ENCODE measurements at regions not wholly inside any gene's neighbourhood (a gene's known extent, or its start where the extent isn't known, plus 50 kb on each side); places are given as distances from the start of the nearest gene placed in this dataset.
"Not testable (repeated sequence)": the region's sequence is repeated elsewhere in the genome, so short reads cannot be mapped to it uniquely, and the experiment has no call there.

- TF ChIP-seq MAX (IDR thresholded peaks at IDR 0.05; ENCODE audit: insufficient read depth, insufficient read length) = no peak
- TF ChIP-seq JUN (IDR thresholded peaks at IDR 0.05; ENCODE audit: borderline replicate concordance, insufficient read depth, insufficient read length, low read depth) = no peak
- no peak for TF ChIP-seq CTCF (IDR thresholded peaks at IDR 0.05; ENCODE audit: extremely low read depth in 1 of 2, insufficient read depth in 1 of 2, low read depth in 1 of 2, low read length in 2 of 2)
- no peak for TF ChIP-seq GATA2 (IDR thresholded peaks at IDR 0.05; ENCODE audit: insufficient read depth, insufficient read length, low read depth, low read length)
- TF ChIP-seq MYC (IDR thresholded peaks at IDR 0.05; ENCODE audit: low read depth, low read length) = no peak
- TF ChIP-seq EZH2 (IDR thresholded peaks at IDR 0.05; ENCODE audit: borderline replicate concordance, low read depth, low read length, severe bottlenecking) = no peak
- no peak for TF ChIP-seq POLR2AphosphoS5 (IDR thresholded peaks at IDR 0.05; ENCODE audit: insufficient read depth, low read depth, low read length)
- TF ChIP-seq POLR2A (IDR thresholded peaks at IDR 0.05; ENCODE audit: low read depth, low read length) = no peak
- TF ChIP-seq FOS (IDR thresholded peaks at IDR 0.05; ENCODE audit: borderline replicate concordance, insufficient read depth, low read length) = no peak
- dilution Hi-C loops (cut with MboI; ENCODE audit: extremely low pct_ligation_motif_present, low sequenced_read_pairs) = no loop called here
Observed at GRCh38 chr3:72161881-72162595, 377.1 kb upstream of the PROK2 start.

GRCh38 chr3:72161285-72161684 lies 376.3 kb upstream of the PROK2 start:
- FAIRE-seq; H4K20me1 ChIP-seq (replicated peaks; ENCODE audit: control insufficient read depth, extremely low read depth, insufficient read depth, low read length); H3K36me3 ChIP-seq (ENCODE audit: control insufficient read depth in 2 of 2, extremely low read depth in 1 of 2, insufficient read depth in 2 of 2, low read length in 2 of 2); H3K9me3 ChIP-seq (replicated peaks; ENCODE audit: control insufficient read depth, insufficient read depth, low read length); H3K27me3 ChIP-seq (ENCODE audit: control insufficient read depth in 2 of 2, insufficient read depth in 2 of 2, low read length in 2 of 2); POLR2A ChIA-PET; intact Hi-C loops (cut with micrococcal nuclease); CTCF ChIA-PET; H3K27ac ChIP-seq (ENCODE audit: insufficient read depth, low read depth, low read length); H2AFZ ChIP-seq (ENCODE audit: low read depth, low read length); H3K4me2 ChIP-seq (ENCODE audit: insufficient read depth, low read length); H3K79me2 ChIP-seq (ENCODE audit: control insufficient read depth, insufficient read depth, low read length); H3K9ac ChIP-seq (replicated peaks; ENCODE audit: extremely low read depth, insufficient read depth, low read length); H3K9me1 ChIP-seq (replicated peaks; ENCODE audit: control insufficient read depth, extremely low read depth, insufficient read depth, low read length); DNase-seq (ENCODE audit: low read depth, low spot score); H3K4me1 ChIP-seq (ENCODE audit: control insufficient read depth, extremely low read depth, insufficient read depth, low read length); dilution Hi-C loops (cut with MboI; ENCODE audit: extremely low pct_ligation_motif_present, low sequenced_read_pairs); H3K4me3 ChIP-seq (replicated peaks in 1 of 3; ENCODE audit: insufficient read depth in 1 of 3, low read depth in 1 of 3, low read length in 3 of 3); BruUV-seq (replicated peaks): not testable (repeated sequence)

More at GRCh38 chr3:72161881-72162595, 377.1 kb upstream of the PROK2 start:
- Histone ChIP-seq H3K4me1 (ENCODE audit: control insufficient read depth, extremely low read depth, insufficient read depth, low read length) (no peaks in the 10 kb centered on the region), H3K27ac (ENCODE audit: insufficient read depth, low read depth, low read length) (no peak overlapping the region), H3K9me1 (replicated peaks; ENCODE audit: control insufficient read depth, extremely low read depth, insufficient read depth, low read length) (no peaks in the 10 kb centered on the region), H2AFZ (ENCODE audit: low read depth, low read length) (no peak overlapping the region), H3K36me3 (ENCODE audit: control insufficient read depth in 2 of 2, extremely low read depth in 1 of 2, insufficient read depth in 2 of 2, low read length in 2 of 2) (no peaks in the 10 kb centered on the region), H3K27me3 (ENCODE audit: control insufficient read depth in 2 of 2, insufficient read depth in 2 of 2, low read length in 2 of 2) (peaks cover 0 to 4% of the 10 kb centered on the region in 2 experiments), H4K20me1 (replicated peaks; ENCODE audit: control insufficient read depth, extremely low read depth, insufficient read depth, low read length) (no peaks in the 10 kb centered on the region), H3K9ac (replicated peaks; ENCODE audit: extremely low read depth, insufficient read depth, low read length) (no peak overlapping the region), H3K4me2 (ENCODE audit: insufficient read depth, low read length) (no peak overlapping the region), H3K9me3 (replicated peaks; ENCODE audit: control insufficient read depth, insufficient read depth, low read length) (no peaks in the 10 kb centered on the region), H3K79me2 (ENCODE audit: control insufficient read depth, insufficient read depth, low read length) (no peaks in the 10 kb centered on the region), H3K4me3 (replicated peaks in 1 of 3; ENCODE audit: insufficient read depth in 1 of 3, low read depth in 1 of 3, low read length in 3 of 3) (no peak overlapping the region)
- ChIA-PET CTCF (no interaction called here), POLR2A (no interaction called here)
- FAIRE-seq (no peak), DNase-seq (ENCODE audit: low read depth, low spot score) (peak; percentile 34)
- intact Hi-C loops (cut with micrococcal nuclease) = no loop called here
- no TSS peak for BruUV-seq (replicated peaks)

Data from endothelial cell of umbilical vein (primary cell).